Islet precursor cell (in vitro differentiated cells): ENCODE measurements at regions not wholly inside any gene's neighbourhood (a gene's known extent, or its start where the extent isn't known, plus 50 kb on each side); places are given as distances from the start of the nearest gene placed in this dataset.

Source experiments
- DNase-seq: peaks from one replicate; pipeline ENCODE4 v3.0.0-alpha.2; 2018

DNA sequence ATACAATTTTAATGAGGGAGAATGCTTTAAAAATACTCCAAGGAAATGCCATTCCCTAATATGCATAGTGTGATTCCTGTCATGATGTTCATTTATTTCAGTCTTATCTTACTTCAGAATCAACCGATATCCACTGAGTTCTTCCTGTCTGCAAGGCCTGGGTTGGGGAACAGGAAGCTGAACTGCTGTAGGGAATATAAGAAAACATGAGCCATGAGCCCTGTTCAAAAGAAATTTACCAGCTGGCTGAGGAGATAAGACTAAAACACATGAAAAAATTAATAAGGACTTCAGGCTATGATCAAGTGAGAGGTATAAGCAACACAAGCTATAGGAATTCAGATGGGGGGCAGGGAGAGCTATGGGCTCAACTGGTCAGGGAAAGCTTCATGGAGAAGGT is 184.7 kb downstream of the PLPP4 start:
- no peak for DNase-seq

DNA sequence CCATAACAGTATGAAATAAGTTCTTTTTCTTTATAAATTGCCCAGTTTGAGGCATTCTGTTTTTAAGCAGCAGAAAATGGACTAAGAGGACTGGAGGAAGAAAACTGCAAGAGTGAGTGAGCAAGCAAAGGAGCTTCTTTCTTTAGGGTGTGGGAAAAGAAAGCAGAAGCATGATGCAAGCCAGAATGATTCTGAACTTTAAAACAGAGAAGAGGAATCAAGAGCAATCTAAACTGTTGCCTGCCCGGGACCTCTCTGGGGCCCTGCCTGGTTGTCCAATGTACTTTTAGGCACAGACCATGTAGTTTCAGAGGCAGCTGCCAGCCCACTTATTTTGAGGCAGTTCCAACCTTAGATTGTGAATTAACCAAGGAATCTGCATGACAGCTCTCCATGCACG is 186.3 kb downstream of the PLPP4 start:
- DNase-seq = no peak

- no peak for DNase-seq
Observed at GRCh38 chr10:120644556-120645410, 187.8 kb downstream of the PLPP4 start.

- no peak for DNase-seq
Observed at GRCh38 chr10:120646159-120646732, 189.2 kb downstream of the PLPP4 start.

GRCh38 chr10:120646738-120647456 is 189.9 kb downstream of the PLPP4 start:
- DNase-seq = no peak

GRCh38 chr10:120650705-120651399 is 193.8 kb downstream of the PLPP4 start:
- DNase-seq = no peak

GRCh38 chr10:120656107-120656506 is 195.1 kb upstream of the WDR11 start:
- DNase-seq = no peak

DNA sequence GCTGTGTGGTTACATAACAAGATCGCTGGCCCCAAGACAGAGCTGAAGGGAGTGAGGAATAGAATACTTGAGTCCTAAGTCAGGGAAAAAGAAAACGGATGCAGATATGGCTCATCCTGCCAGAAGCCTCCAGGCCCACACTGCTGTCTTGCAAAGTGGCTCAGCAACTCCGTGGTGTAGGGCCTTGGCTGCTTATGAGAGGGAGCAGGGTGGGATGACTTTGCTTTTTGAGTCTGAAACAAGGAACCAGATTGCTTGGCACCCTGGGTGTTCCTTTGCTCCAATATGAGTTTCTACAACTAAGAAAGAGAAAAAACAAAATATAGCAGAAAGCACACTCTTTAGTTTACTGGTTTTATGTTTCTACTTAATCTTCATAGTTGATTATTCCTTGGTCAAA is 193.8 kb upstream of the WDR11 start:
- no peak for DNase-seq

- DNase-seq = no peak
Observed at GRCh38 chr10:120658943-120659885, 191.9 kb upstream of the WDR11 start.

- no peak for DNase-seq
Observed at GRCh38 chr10:120666308-120666707, 184.9 kb upstream of the WDR11 start.

GRCh38 chr10:120667276-120667675 is 183.9 kb upstream of the WDR11 start:
- DNase-seq = no peak

DNA sequence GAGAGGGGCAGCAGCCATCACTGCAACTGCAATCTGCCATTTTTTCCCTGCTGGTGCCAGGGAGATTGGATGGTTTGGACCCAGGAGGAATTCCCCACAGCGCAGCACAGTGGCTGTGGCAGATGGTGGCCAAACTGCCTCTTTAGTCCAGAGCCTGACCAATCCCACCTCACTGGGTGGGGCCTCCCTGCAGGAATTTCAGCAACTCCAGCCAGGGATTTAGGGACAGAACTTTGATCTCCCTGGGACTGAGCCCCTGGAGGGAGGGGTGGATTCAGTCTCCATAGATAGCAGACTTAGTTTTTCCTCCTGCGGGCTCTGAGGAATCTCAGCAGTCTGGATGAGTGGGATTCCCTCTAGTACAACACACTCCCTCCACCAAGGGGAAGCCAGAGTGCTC is 179.7 kb upstream of the WDR11 start:
- no peak for DNase-seq

- no peak for DNase-seq
Observed at GRCh38 chr10:120683454-120683853, 167.7 kb upstream of the WDR11 start.

GRCh38 chr10:120684226-120684625 is 166.9 kb upstream of the WDR11 start:
- DNase-seq = no peak

- no peak for DNase-seq
Observed at GRCh38 chr10:120685136-120685535, 166.0 kb upstream of the WDR11 start.

DNA sequence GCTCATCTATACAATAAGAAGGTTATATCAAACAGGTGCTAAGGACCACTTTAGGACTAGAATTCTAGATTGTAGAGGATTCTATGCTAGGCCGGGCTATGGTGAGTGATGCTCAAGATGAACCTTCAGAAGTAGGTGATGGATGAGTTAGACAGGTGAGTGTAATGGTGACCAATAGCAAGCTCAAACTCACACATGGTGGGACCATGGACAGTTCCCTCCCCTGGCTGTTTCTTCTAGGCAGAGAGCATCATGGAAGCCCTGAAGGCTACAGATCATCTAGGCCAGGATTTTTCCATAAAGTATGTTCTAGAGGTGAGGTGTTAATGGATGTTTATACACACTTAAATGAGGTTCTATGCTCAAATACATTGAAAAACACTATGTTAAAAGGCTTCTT is 162.2 kb upstream of the WDR11 start:
- no peak for DNase-seq

DNA sequence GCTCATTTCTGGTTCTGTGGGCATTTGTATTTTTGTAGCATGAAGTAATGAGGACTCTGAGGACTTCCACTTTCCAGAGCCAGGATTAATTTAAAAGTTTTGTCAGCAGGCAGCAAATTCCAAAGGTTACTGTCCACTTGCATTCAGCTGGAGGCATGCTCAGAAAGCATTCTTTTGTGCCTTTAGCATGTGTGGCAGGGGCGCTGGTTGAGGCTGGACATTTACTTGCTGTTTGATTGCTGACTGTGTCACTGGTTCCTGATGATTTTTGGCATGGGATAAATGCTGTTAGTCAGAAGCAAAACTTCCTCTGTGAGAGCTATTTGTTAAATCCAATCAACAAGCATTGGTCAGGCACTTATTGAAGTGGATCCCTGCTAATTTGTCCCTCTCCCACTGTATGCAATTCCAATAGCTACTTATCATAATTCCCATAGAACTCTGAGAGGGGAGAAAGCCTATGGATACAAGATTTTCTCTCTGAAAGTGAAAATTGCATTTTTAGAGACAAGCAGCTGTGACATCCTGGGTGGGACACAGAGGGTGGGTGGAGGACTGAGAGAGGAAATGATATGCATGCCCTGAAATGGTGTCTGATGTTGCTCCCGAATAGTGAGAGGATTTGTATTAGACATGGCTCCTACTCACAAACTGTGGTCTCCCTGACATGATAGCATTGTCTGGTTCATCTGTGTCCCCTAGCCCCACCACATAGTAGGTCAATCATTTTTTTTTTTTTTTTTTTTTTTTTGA is 161.2 kb upstream of the WDR11 start:
- DNase-seq = no peak

DNA sequence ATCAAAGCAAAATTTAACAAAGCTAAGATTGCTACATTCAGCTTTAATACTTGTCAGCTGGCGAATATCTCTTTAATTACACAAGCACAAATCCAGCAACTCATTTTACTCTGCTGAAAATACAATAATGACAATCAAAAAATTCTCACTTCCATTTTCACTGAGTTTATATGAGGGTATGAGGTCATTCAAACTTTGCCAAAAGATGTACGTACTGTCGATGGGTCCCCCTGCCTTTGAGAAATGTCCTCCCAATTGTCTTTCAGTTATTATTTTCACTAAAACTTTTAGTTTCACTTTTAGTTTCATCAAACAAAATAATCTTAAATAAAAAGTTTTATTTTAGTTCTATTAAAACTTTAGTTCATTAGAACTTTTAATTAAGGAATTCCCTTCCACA is 159.5 kb upstream of the WDR11 start:
- DNase-seq = no peak

GRCh38 chr10:120700426-120700825 is 150.7 kb upstream of the WDR11 start:
- no peak for DNase-seq

- no peak for DNase-seq
Observed at GRCh38 chr10:120701381-120701780, 149.8 kb upstream of the WDR11 start.

DNA sequence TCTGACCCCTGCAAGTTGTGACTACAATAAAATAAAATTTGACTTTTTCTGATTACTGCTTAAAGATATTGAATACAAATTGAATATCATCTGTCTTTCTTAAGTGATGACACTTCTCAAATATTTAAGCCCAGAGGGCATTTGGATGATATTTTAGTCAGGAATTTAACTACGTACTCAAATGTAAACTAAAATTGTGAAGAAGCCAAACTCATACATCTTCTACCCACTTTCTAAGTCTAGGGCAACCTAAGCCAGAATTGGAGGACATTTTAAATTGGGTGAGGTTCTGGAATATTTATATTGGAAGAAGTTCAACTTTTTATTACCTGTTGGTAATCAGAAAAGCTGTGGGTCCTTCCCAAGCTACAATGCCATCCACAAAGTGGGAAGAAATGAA is 149.1 kb upstream of the WDR11 start:
- DNase-seq = no peak
